Peyer's patch (tissue), 4 donors: ENCODE measurements at regions not wholly inside any gene's neighbourhood (a gene's known extent, or its start where the extent isn't known, plus 50 kb on each side); places are given as distances from the start of the nearest gene placed in this dataset.

ENCODE experiments used
- CTCF ChIP-seq, 6 experiments: fragments of 450-650 bp in 4 of 6; fragments of 200-600 bp in 2 of 6; sonication (generic) in 1 of 6; IDR thresholded peaks; one replicate each; pipeline ENCODE4 v1.5.1; 2017 to 2019; ENCODE audit warnings: antibody characterized with exemption in 6 of 6, mild to moderate bottlenecking in 3 of 6, moderate library complexity in 1 of 6
- POLR2A ChIP-seq, 2 donors: fragments of 450-650 bp; IDR thresholded peaks; one replicate each; pipeline ENCODE4 v1.5.1; 2017; ENCODE audit warnings: antibody characterized with exemption in 2 of 2, mild to moderate bottlenecking in 2 of 2, moderate library complexity in 2 of 2

- TF ChIP-seq CTCF (IDR thresholded peaks at IDR 0.05) (no peak), POLR2A (IDR thresholded peaks at IDR 0.05) (no peak)
Measured at GRCh38 chr11:71371674-71372069, 76.5 kb downstream of the DHCR7 start.
